Transverse colon (tissue), 4 donors: ENCODE measurements at regions not wholly inside any gene's neighbourhood (a gene's known extent, or its start where the extent isn't known, plus 50 kb on each side); places are given as distances from the start of the nearest gene placed in this dataset.
A peak's percentile ranks its signal among the peaks of the same experiment; 100 is the strongest.

Source experiments
- DNase-seq: peaks from one replicate; pipeline ENCODE4 v3.0.0-alpha.2; 2019
- H3K27ac ChIP-seq, 4 donors: fragments of 200-600 bp; sonication (generic); 2 replicates each; pipeline ENCODE4 v1.5.1; 2016 to 2018; ENCODE audit warnings: inconsistent platforms in 4 of 4
- H3K27me3 ChIP-seq: fragments of 200-600 bp; sonication (generic); 2 replicates; pipeline ENCODE4 v1.5.1; 2017; ENCODE audit warnings: inconsistent platforms
- H3K36me3 ChIP-seq, 4 donors: fragments of 200-600 bp; sonication (generic); 2 replicates each; pipeline ENCODE4 v1.5.1; 2017 to 2019; ENCODE audit warnings: inconsistent platforms in 4 of 4
- H3K4me1 ChIP-seq, 4 donors: fragments of 200-600 bp; sonication (generic); 2 replicates each; pipeline ENCODE4 v1.5.1; 2017 to 2020; ENCODE audit warnings: inconsistent platforms in 4 of 4
- H3K4me3 ChIP-seq, 4 donors: fragments of 200-600 bp; sonication (generic); 1 replicate in 1 of 4; 2 replicates in 3 of 4; pipeline versions ENCODE4 v1.5.1 to v1.6.1; 2017 to 2019; ENCODE audit warnings: inconsistent platforms in 4 of 4
- H3K9me3 ChIP-seq, 2 donors: fragments of 200-600 bp; sonication (generic); 2 replicates each; pipeline ENCODE4 v1.5.1; 2017 to 2019; ENCODE audit warnings: inconsistent platforms in 2 of 2
- EP300 ChIP-seq: sonication (generic); formaldehyde crosslinking; IDR thresholded peaks from one replicate; pipeline ENCODE4 v1.6.1; 2017; ENCODE audit warnings: antibody characterized with exemption, low read depth
- POLR2A ChIP-seq: fragments of 450-650 bp; IDR thresholded peaks from one replicate; pipeline ENCODE4 v1.6.1; 2016; ENCODE audit warnings: antibody characterized with exemption, mild to moderate bottlenecking, moderate library complexity
- POLR2AphosphoS5 ChIP-seq, 3 donors: sonication (generic); formaldehyde crosslinking; IDR thresholded peaks; one replicate each; pipeline ENCODE4 v1.6.1; 2016; ENCODE audit warnings: antibody characterized with exemption in 3 of 3
- WGBS, 2 donors: methylation state at CpG; one replicate each; pipeline ENCODE4 v1.1.5; 2018; ENCODE audit warnings: low coverage in 1 of 2; 5-methylcytosine and 5-hydroxymethylcytosine counted together
- in situ Hi-C, 4 donors: fragments of 200-750 bp; cut with MboI; loops; one replicate each; pipeline versions ENCODE4 v1.15.0 to v1.15.1; 2017; ENCODE audit warnings: low sequenced_read_pairs in 3 of 4, low pct_ligation_motif_present in 1 of 4, low pct_unique_long_range_greater_than_20kb in 1 of 4
- intact Hi-C: fragments of 100-400 bp; cut with DNase I; formaldehyde crosslinking; loops from one replicate; pipeline ENCODE4 v1.15.1; 2023; ENCODE audit warnings: low total_unique reads
- TF ChIP-seq, protein P1 (sequence below), 5 experiments: fragments of 200-600 bp in 3 of 5; fragments of 450-650 bp in 2 of 5; sonication (generic) in 3 of 5; IDR thresholded peaks; 1 replicate in 2 of 5; 2 replicates in 3 of 5; pipeline ENCODE4 v1.5.1; 2016 to 2017; ENCODE audit warnings: antibody characterized with exemption in 5 of 5, inconsistent platforms in 3 of 5, mild to moderate bottlenecking in 2 of 5, moderate library complexity in 1 of 5

DNA sequence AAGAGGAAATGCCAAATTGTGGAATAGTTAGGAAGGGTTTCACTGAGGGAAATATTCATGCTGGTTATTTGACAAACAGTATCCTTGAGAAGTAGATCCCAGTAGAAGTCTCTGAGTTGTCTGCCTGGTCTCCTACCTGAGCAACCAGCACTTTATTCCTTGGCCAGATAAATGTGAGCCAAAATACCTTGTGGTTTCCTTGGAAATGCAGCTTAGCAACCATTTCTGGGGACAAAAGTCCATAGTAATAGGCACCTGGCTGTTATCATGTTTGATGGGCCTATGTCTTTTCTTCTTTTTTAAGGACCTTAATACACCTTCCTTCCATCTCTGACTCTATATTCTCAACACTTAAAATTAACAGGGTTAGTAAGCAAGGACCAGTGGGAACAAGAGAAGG, 217.1 kb upstream of the MARCKS start:
- TF ChIP-seq, protein P1, sequence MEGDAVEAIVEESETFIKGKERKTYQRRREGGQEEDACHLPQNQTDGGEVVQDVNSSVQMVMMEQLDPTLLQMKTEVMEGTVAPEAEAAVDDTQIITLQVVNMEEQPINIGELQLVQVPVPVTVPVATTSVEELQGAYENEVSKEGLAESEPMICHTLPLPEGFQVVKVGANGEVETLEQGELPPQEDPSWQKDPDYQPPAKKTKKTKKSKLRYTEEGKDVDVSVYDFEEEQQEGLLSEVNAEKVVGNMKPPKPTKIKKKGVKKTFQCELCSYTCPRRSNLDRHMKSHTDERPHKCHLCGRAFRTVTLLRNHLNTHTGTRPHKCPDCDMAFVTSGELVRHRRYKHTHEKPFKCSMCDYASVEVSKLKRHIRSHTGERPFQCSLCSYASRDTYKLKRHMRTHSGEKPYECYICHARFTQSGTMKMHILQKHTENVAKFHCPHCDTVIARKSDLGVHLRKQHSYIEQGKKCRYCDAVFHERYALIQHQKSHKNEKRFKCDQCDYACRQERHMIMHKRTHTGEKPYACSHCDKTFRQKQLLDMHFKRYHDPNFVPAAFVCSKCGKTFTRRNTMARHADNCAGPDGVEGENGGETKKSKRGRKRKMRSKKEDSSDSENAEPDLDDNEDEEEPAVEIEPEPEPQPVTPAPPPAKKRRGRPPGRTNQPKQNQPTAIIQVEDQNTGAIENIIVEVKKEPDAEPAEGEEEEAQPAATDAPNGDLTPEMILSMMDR (IDR thresholded peaks at IDR 0.05): no peak
- TF ChIP-seq POLR2AphosphoS5 (IDR thresholded peaks at IDR 0.05): no peak
- TF ChIP-seq EP300: no peak
- TF ChIP-seq POLR2A: no peak

DNA sequence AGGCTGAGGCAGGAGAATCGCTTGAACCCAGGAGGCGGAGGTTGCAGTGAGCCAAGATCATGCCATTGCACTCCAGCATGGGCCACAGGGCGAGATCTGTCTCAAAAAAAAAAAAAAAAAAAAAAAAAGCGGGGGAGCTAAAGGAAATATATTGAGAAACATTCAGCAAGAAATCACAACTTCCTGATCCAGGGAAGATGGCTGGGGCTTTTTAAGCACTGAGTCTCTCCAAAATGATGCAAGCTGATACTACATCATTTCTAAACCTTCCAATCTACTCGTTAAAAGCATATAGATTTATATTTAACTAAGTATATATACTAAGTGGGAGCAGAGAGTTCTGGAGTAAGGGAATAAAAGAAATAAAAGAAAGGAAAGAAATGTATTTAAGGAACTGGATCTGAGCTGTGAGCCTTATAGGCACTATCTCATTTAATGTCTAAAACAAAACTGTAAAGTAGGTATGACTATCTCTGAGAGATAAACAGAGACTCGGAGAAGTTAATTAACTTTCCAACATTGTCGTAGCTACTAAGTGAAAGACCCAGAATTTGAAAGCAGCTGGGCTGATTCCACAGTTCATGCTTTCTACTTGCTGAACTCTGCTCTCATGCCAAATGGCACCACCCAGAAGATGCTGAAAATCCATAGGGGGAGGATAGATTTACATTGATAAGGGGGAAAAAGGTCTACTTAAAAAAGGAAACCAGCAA, 215.0 kb upstream of the MARCKS start:
- 38 to 63% methylated on average over 4 to 7 of the region's 7 CpGs for WGBS, 2 donors
- Histone ChIP-seq H3K27ac (peak overlapping the region; percentile 71 to 81 (median 74)), H3K27me3 (no peaks in the 10 kb centered on the region), H3K36me3 (no peaks in the 10 kb centered on the region), H3K4me1 (peaks cover 6 to 60% (median 30%) of the 10 kb centered on the region in 4 donors), H3K9me3 (no peaks in the 10 kb centered on the region), H3K4me3 (no peak overlapping the region)
- no peak for DNase-seq
- in situ Hi-C loops: loop anchor here in 1 of 4 donors (25.0 kb wide), 1 partner anchor 220 kb away; the partner anchor contains the start of gene MARCKS
- intact Hi-C loops: no loop called here
- TF ChIP-seq, protein P1 (IDR thresholded peaks at IDR 0.05): no peak
- TF ChIP-seq POLR2A: no peak
- TF ChIP-seq POLR2AphosphoS5 (IDR thresholded peaks at IDR 0.05): no peak
- TF ChIP-seq EP300: no peak

More for the DNA sequence above, 217.1 kb upstream of the MARCKS start:
- no peak overlapping the region for H3K4me3 ChIP-seq
- intact Hi-C loops (no loop called here), in situ Hi-C loops (loop anchor here in 1 of 4 donors (25.0 kb wide), 1 partner anchor 222 kb away; the partner anchor contains the start of gene MARCKS)
- DNase-seq: no peak
- H3K36me3 ChIP-seq: no peaks in the 10 kb centered on the region
- no peaks in the 10 kb centered on the region for H3K9me3 ChIP-seq
- no peak overlapping the region for H3K27ac ChIP-seq
- no peaks in the 10 kb centered on the region for H3K27me3 ChIP-seq
- peaks cover 4 to 59% (median 37%) of the 10 kb centered on the region in 4 donors for H3K4me1 ChIP-seq

DNA sequence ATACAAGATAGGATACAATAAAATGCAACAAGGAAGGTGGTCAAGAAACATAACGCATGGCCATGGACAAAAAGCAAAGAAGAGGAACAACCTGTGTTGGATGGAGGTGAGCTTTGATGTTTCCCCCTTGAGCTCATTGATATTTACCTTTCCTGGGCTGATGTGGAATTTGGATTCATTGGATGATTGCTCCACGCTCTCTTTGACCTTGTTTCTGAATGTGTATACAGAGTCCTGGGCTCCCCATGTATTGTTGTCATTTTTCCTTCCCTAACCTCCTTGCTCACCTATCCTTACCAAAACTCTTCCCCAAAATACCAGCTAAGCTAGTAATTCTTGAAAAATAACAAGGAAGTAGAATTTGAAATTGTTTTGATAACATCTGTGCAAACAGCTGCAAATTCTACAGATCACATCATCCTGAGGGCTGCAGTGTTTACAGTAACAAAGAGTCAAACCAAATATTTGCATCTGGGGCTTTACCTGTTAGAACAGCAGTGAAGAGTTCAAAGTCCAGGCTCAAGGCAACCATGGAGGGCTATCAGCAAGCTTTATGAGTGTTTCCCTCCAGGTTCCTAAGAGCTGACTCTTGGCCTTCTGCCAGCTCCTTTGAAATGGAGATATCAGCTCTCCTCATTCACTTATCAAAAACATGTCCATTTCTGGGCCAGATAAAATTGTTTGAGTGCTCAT, 214.3 kb upstream of the MARCKS start:
- Histone ChIP-seq H3K9me3 (no peaks in the 10 kb centered on the region), H3K4me3 (no peak overlapping the region), H3K4me1 (peaks cover 6 to 62% (median 32%) of the 10 kb centered on the region in 4 donors), H3K36me3 (no peaks in the 10 kb centered on the region), H3K27ac (peak overlapping the region; percentile 71 to 81 (median 74)), H3K27me3 (no peaks in the 10 kb centered on the region)
- 34 to 46% methylated on average over 2 of the region's 2 CpGs for WGBS, 2 donors
- TF ChIP-seq POLR2A (no peak), EP300 (peak; percentile 5), POLR2AphosphoS5 (IDR thresholded peaks at IDR 0.05) (peak in 2 of 3 donors; percentile 43 to 53)
- TF ChIP-seq, protein P1 (IDR thresholded peaks at IDR 0.05): peak in 1 of 5 experiments; percentile 13
- intact Hi-C loops (no loop called here), in situ Hi-C loops (loop anchor here in 1 of 4 donors (25.0 kb wide), 1 partner anchor 219 kb away; the partner anchor contains the start of gene MARCKS)
- peak; percentile 86 for DNase-seq

DNA sequence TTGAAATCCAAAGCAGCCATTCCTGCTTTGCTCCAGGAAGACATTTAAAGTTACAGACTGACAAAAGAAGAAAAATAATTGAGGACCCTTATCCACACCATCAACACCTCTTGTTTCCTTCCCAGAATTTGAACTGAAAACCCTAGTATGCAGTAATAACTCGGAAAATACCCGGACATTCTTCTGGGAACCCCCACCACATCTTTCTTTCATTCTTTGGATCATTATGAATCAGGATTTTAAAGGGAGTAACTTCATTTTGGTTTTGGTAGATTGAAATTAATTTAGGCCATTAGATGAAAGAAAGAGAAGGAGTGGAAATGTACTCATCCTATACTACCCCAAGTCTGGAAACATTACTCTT, 213.8 kb upstream of the MARCKS start:
- 44 to 46% methylated on average over 2 of the region's 2 CpGs for WGBS, 2 donors
- in situ Hi-C loops: loop anchor here in 1 of 4 donors (25.0 kb wide), 1 partner anchor 219 kb away; the partner anchor contains the start of gene MARCKS
- no peak for DNase-seq
- no peak for TF ChIP-seq EP300
- TF ChIP-seq POLR2AphosphoS5 (IDR thresholded peaks at IDR 0.05): no peak
- TF ChIP-seq POLR2A: no peak
- TF ChIP-seq, protein P1 (IDR thresholded peaks at IDR 0.05): no peak
- Histone ChIP-seq H3K36me3 (no peaks in the 10 kb centered on the region), H3K27me3 (no peaks in the 10 kb centered on the region), H3K4me3 (no peak overlapping the region), H3K4me1 (peaks cover 6 to 62% (median 33%) of the 10 kb centered on the region in 4 donors), H3K27ac (peak overlapping the region; percentile 71 to 81 (median 74)), H3K9me3 (no peaks in the 10 kb centered on the region)
- intact Hi-C loops: no loop called here
